ENCODE measurements at regions not wholly inside any gene's neighbourhood (a gene's known extent, or its start where the extent isn't known, plus 50 kb on each side); places are given as distances from the start of the nearest gene placed in this dataset.

- TF ChIP-seq, protein P1, sequence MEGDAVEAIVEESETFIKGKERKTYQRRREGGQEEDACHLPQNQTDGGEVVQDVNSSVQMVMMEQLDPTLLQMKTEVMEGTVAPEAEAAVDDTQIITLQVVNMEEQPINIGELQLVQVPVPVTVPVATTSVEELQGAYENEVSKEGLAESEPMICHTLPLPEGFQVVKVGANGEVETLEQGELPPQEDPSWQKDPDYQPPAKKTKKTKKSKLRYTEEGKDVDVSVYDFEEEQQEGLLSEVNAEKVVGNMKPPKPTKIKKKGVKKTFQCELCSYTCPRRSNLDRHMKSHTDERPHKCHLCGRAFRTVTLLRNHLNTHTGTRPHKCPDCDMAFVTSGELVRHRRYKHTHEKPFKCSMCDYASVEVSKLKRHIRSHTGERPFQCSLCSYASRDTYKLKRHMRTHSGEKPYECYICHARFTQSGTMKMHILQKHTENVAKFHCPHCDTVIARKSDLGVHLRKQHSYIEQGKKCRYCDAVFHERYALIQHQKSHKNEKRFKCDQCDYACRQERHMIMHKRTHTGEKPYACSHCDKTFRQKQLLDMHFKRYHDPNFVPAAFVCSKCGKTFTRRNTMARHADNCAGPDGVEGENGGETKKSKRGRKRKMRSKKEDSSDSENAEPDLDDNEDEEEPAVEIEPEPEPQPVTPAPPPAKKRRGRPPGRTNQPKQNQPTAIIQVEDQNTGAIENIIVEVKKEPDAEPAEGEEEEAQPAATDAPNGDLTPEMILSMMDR (IDR thresholded peaks at IDR 0.05) = no peak
- TF ChIP-seq POLR2A (IDR thresholded peaks at IDR 0.05) = no peak
Measured at GRCh38 chr2:19527771-19528170, 169.3 kb upstream of the OSR1 start.
